GM18499 (cell line): ENCODE measurements at regions not wholly inside any gene's neighbourhood (a gene's known extent, or its start where the extent isn't known, plus 50 kb on each side); places are given as distances from the start of the nearest gene placed in this dataset.
"Not testable (repeated sequence)": the region's sequence is repeated elsewhere in the genome, so short reads cannot be mapped to it uniquely, and the experiment has no call there.

Experiments used
- ATAC-seq: cut with Tn5 transposase; IDR thresholded peaks from one replicate; pipeline ENCODE4 v1.9.1; 2021; ENCODE audit warnings: moderate number of reproducible peaks; ENCODE audit not compliant: insufficient read depth, unreplicated experiment

DNA sequence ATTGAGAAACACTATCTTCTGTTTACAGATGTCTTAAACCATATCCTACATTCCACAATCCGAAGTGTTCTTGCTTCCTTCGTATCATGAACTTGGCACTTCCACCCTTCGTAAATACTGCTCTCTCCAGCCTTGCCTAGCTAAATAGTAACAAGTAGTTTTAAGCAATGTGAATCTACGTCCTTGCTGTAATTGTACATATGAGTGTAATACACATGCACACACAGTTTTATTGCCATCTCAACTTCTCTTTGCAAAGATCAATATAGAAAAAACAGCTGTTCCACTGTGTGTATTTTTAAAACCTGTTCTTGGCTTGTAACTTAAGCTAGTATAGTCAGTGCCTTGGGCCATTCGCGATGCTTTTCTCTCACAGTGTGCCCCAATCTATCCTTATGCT lies 1524.7 kb downstream of the GRIK2 start:
- ATAC-seq, result no peak

- no peak for ATAC-seq
These were observed 1518.1 kb downstream of the GRIK2 start for GRCh38 chr6:102911571-102911970.

- not testable (repeated sequence) for ATAC-seq
These were observed 1517.2 kb downstream of the GRIK2 start for GRCh38 chr6:102910701-102911139.

GRCh38 chr6:102907181-102907580 lies 1513.7 kb downstream of the GRIK2 start:
- no peak for ATAC-seq

DNA sequence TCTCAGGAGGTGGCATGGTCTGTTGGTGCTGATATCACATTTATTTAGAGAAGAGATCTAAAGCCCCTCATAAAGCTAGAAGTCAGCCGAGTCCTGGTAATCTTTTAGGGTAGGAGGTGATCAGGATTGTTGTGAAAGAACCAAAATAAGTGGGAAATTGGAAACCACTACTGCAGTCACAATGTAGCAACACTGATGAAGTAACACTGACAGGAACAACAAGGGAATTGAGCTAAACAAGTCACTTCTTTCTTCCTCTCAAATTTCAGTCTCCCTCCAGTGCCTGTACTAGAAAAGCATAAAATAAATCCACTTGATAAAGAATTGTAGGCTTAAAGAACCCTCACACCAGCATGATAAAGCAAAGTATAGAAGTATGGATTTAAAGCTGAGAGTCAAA lies 1509.0 kb downstream of the GRIK2 start:
- ATAC-seq, result no peak

- ATAC-seq, result no peak
These were observed 1502.2 kb downstream of the GRIK2 start for GRCh38 chr6:102895683-102896082.

- no peak for ATAC-seq
These were observed 1491.7 kb downstream of the GRIK2 start for GRCh38 chr6:102885165-102885564.

DNA sequence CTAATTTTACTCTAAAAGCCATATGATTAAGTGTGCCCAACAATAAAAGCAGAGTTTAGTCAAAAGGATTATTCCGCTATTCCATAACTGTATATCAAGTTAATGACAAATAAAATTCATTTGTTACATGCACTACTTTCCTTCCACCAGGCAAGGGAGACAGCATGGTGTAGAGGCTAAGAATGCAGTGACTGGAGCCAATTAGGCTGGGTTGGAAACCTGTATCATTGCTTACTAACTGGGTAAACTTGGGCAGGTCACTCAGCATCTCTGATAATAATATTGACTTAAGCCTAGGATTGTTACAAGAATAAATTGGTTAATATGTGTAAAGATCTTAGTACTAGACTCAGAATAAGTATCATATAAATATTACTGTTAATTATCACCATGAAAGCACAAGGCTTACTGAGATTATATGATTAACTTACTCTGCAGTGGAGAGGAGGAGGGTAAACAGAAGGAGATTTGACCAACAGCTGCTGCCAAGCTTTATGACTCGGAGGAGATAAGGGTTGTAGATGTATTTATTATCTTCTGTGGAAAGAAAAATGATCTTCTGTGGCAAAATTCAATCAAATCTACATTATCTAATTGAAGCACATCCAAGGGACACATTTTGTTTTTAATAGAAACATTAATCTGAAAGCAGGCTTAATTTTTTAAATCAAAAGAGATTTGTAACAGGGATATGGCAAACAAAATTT lies 1459.9 kb downstream of the GRIK2 start:
- no peak for ATAC-seq

- no peak for ATAC-seq
These were observed 1455.3 kb downstream of the GRIK2 start for GRCh38 chr6:102848796-102849195.

DNA sequence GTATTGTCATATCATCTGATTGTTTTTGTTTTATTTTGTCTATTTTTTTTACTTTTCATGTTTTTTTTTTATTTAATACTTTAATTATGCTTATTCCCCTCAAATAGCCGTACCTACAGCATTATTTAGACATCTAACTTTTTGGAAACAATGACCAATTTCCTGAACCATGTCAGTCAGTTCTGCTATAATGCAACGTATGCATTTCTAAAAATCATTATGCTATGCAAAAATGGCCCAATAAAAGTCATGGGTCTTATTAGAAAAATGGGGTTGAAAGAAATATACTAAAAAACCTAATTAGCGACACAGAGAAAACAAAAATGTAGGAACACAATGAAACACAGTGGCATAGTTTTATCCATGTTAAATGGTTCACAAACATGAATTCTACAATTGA lies 1454.7 kb downstream of the GRIK2 start:
- ATAC-seq, result no peak

GRCh38 chr6:102841060-102841459 lies 1447.6 kb downstream of the GRIK2 start:
- no peak for ATAC-seq

- no peak for ATAC-seq
These were observed 1438.5 kb downstream of the GRIK2 start for GRCh38 chr6:102832021-102832420.

DNA sequence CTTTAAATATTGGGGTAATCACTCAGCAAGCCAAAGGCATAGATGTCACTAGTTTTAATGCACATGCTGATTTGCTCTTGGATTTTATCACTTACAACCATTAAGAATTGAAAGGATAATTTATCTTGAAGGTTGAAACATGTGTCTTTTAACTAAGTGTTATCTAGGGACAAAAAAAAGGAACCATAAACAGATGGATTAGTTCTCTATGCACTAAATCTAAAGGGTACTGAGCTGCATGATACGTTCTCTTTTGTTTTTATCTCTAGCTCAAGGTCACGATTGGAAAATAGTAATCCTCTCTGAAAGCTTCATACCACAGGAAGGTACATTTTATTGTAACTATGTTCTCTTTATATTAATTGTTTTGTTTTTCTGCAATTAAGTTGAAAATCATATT lies 1426.6 kb downstream of the GRIK2 start:
- ATAC-seq, result no peak

- no peak for ATAC-seq
These were observed 1421.7 kb downstream of the GRIK2 start for GRCh38 chr6:102815207-102815606.

- no peak for ATAC-seq
These were observed 1420.2 kb downstream of the GRIK2 start for GRCh38 chr6:102813489-102814275.

GRCh38 chr6:102812242-102812641 lies 1418.7 kb downstream of the GRIK2 start:
- ATAC-seq, result no peak

- ATAC-seq, result not testable (repeated sequence)
These were observed 1415.5 kb downstream of the GRIK2 start for GRCh38 chr6:102808944-102809505.

DNA sequence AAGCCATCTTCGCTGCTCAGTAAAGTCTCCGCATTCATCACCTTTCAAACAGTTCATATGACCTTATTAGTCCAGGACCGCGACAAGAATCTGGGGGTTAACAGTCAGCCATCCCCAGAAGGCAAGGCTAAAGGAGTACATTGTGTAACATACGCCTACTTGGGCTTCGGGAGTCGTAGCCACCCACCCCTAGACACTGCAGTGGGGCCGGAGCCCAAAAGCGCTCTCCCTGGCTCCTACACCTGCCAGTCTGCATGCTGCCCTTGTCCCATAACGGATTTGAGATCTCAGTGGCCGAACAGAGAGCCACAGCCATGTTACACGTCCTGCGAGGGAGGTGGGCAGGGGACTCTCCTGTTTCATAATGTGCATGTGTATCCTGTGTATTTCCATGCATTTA lies 1405.5 kb downstream of the GRIK2 start:
- ATAC-seq, result no peak

DNA sequence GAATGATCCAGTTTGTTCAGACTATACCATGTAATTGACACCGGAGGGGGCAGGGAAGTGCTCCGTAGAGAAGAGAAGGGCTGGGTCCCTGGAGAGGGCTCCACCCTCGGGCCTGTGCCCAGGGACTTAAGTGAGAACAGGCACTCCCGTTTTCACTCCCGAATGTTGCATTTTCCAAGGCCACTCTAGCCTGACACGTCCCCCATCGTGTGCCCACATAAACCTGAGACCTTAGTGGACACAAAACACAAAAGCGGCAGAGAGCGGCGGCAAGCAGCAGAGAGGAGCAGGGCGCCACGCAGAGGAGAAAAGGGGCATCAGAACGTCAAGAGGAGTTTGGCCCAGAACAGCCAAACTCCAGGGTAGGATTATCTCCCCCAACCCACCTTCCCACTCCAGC lies 1405.1 kb downstream of the GRIK2 start:
- no peak for ATAC-seq

GRCh38 chr6:102793752-102794151 lies 1400.2 kb downstream of the GRIK2 start:
- ATAC-seq, result no peak

DNA sequence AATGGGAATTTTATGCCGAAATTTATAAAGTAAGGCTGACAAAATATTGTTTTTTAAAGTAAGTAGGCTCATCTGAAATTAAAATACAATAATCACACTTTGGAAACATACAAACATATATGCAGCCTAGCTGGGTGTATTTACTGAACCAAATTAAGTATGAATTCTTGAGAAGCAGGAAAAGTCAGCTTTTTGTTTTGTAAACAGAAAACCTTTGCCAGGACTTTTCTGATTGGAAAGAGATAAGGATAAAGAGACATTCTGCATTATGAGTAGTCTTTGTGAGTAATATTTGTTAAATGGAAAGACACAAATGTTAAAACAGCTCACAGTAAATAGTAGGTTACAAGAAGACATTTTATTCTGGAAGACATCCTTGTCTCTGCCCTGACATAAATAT lies 1380.8 kb downstream of the GRIK2 start:
- no peak for ATAC-seq
